ENCODE measurements at regions not wholly inside any gene's neighbourhood (a gene's known extent, or its start where the extent isn't known, plus 50 kb on each side); places are given as distances from the start of the nearest gene placed in this dataset.

- peak; percentile 92; the same call in 1 of the 2 replicates for TF ChIP-seq FUBP1 (CRISPR knock-in tag; IDR thresholded peaks at IDR 0.05; ENCODE audit: borderline replicate concordance)
- peak; percentile 85 for TF ChIP-seq THAP7 (CRISPR knock-in tag; IDR thresholded peaks at IDR 0.05)
- peak; percentile 94 for TF ChIP-seq FOXP1 (IDR thresholded peaks at IDR 0.05)
- peak; percentile 99 for TF ChIP-seq FOXP1 (CRISPR knock-in tag; IDR thresholded peaks at IDR 0.05)
- TF ChIP-seq JUN (CRISPR knock-in tag; IDR thresholded peaks at IDR 0.05), result peak; percentile 98
- TF ChIP-seq MATR3 (CRISPR knock-in tag; IDR thresholded peaks at IDR 0.05), result 0 out of 2 replicates have a peak, but pooled peaks have one; percentile 11
- no peak for TF ChIP-seq ZNF672 (CRISPR knock-in tag; IDR thresholded peaks at IDR 0.05)
- TF ChIP-seq RBAK (CRISPR knock-in tag; IDR thresholded peaks at IDR 0.05), result peak; percentile 77; the same call in 1 of the 2 replicates
- TF ChIP-seq ZSCAN22 (CRISPR knock-in tag; IDR thresholded peaks at IDR 0.05), result peak; percentile 47; the same call in 1 of the 2 replicates
- peak; percentile 69; the same call in 1 of the 2 replicates for TF ChIP-seq SMC3 (IDR thresholded peaks at IDR 0.05; ENCODE audit: low read length)
- peak; percentile 95 for TF ChIP-seq TP53 (CRISPR knock-in tag; conservative IDR thresholded peaks at IDR 0.05)
- TF ChIP-seq REST (IDR thresholded peaks at IDR 0.05; ENCODE audit: borderline replicate concordance in 1 of 2, low read depth in 1 of 2, low read length in 2 of 2), result peak in 1 of 2 experiments; percentile 87; a peak in 2 of 4 replicates
- TF ChIP-seq TRIM22 (IDR thresholded peaks at IDR 0.05), result no peak
- peak; percentile 100 for TF ChIP-seq SKIL (CRISPR knock-in tag; IDR thresholded peaks at IDR 0.05; ENCODE audit: borderline replicate concordance)
- peak; percentile 97; the same call in 1 of the 2 replicates for TF ChIP-seq ZNF670 (CRISPR knock-in tag; IDR thresholded peaks at IDR 0.05; ENCODE audit: borderline replicate concordance)
- peak; percentile 93 for TF ChIP-seq THAP11 (CRISPR knock-in tag; IDR thresholded peaks at IDR 0.05)
- TF ChIP-seq KLF15 (CRISPR knock-in tag; IDR thresholded peaks at IDR 0.05; ENCODE audit: borderline replicate concordance), result peak; percentile 96; the same call in 1 of the 2 replicates
- no peak for TF ChIP-seq EZH2 (conservative IDR thresholded peaks at IDR 0.05; ENCODE audit: low read depth, low read length)
- peak; percentile 71; the same call in 1 of the 2 replicates for TF ChIP-seq ATRX (CRISPR knock-in tag; IDR thresholded peaks at IDR 0.05; ENCODE audit: borderline replicate concordance)
- TF ChIP-seq ZNF788 (CRISPR knock-in tag; IDR thresholded peaks at IDR 0.05; ENCODE audit: borderline replicate concordance), result peak; percentile 99
- peak; percentile 74 for TF ChIP-seq TAF1 (CRISPR knock-in tag; IDR thresholded peaks at IDR 0.05)
Observed at GRCh38 chr20:17859002-17859615, 109.5 kb downstream of the SNX5 start (continued).

Data from HepG2 (cell line).